Stomach (tissue), 8 donors: ENCODE measurements at regions not wholly inside any gene's neighbourhood (a gene's known extent, or its start where the extent isn't known, plus 50 kb on each side); places are given as distances from the start of the nearest gene placed in this dataset.

Experiments
- DNase-seq, 2 donors: peaks; one replicate each; pipeline versions ENCODE4 v3.0.0 to v3.0.0-alpha.2; 2013 to 2019
- H3K27ac ChIP-seq, 5 donors: fragments of 200-600 bp in 4 of 5; sonication (generic) in 4 of 5; one replicate each; pipeline ENCODE4 v1.5.1; 2013 to 2019; ENCODE audit warnings: mild to moderate bottlenecking in 1 of 5, moderate library complexity in 1 of 5
- H3K27me3 ChIP-seq, 3 donors: fragments of 200-600 bp; sonication (generic); one replicate each; pipeline ENCODE4 v1.5.1; 2017 to 2019; ENCODE audit warnings: mixed run types in 1 of 3
- H3K36me3 ChIP-seq, 4 donors: fragments of 200-600 bp; sonication (generic); 1 replicate in 3 of 4; 2 replicates in 1 of 4; pipeline ENCODE4 v1.5.1; 2016 to 2019
- H3K4me1 ChIP-seq, 4 donors: fragments of 200-600 bp; sonication (generic); one replicate each; pipeline ENCODE4 v1.5.1; 2016 to 2019
- H3K4me3 ChIP-seq, 4 donors: fragments of 200-600 bp; sonication (generic) in 3 of 4; one replicate each; pipeline ENCODE4 v1.5.1; 2016 to 2019; ENCODE audit warnings: mild to moderate bottlenecking in 1 of 4
- H3K9me3 ChIP-seq, 4 donors: fragments of 200-600 bp; sonication (generic); one replicate each; pipeline ENCODE4 v1.5.1; 2016 to 2019
- EP300 ChIP-seq: sonication (generic); formaldehyde crosslinking; IDR thresholded peaks from one replicate; pipeline ENCODE4 v1.6.1; 2017; ENCODE audit warnings: antibody characterized with exemption
- POLR2A ChIP-seq, 4 donors: fragments of 450-650 bp; IDR thresholded peaks; one replicate each; pipeline ENCODE4 v1.6.1; 2016; ENCODE audit warnings: antibody characterized with exemption in 4 of 4, control low read depth in 2 of 4, mild to moderate bottlenecking in 1 of 4, moderate library complexity in 1 of 4
- POLR2AphosphoS5 ChIP-seq, 3 donors: sonication (generic); formaldehyde crosslinking; IDR thresholded peaks; one replicate each; pipeline ENCODE4 v1.6.1; 2016; ENCODE audit warnings: antibody characterized with exemption in 3 of 3
- WGBS, 5 donors: extraction: QIAGEN DNeasy Blood & Tissue Kit in 3 of 5; methylation state at CpG; one replicate each; pipeline versions ENCODE4 v1.1.5 to v1.1.7; 2013 to 2018; 5-methylcytosine and 5-hydroxymethylcytosine counted together
- intact Hi-C: fragments of 100-400 bp; cut with DNase I; formaldehyde crosslinking; loops from one replicate; pipeline ENCODE4 v1.15.1; 2023; ENCODE audit warnings: low total_unique reads
- TF ChIP-seq, protein P1 (sequence below), 7 experiments: fragments of 450-650 bp in 4 of 7; fragments of 200-600 bp in 3 of 7; sonication (generic) in 3 of 7; IDR thresholded peaks; one replicate each; pipeline ENCODE4 v1.5.1; 2016 to 2019; ENCODE audit warnings: antibody characterized with exemption in 7 of 7, control low read depth in 2 of 7, mild to moderate bottlenecking in 1 of 7
- donor health status: healthy with polysubstance abuse.
- donor health status: Bipolar disorder and iron deficiency.
- donor health status: healthy.

- intact Hi-C loops: no loop called here
- peaks cover 0 to 19% (median 0%) of the 10 kb centered on the region in 4 donors for H3K4me1 ChIP-seq
- H3K4me3 ChIP-seq: no peak overlapping the region
- H3K27ac ChIP-seq: peak overlapping the region in 1 of 5 donors; percentile 30
- no peaks in the 10 kb centered on the region for H3K36me3 ChIP-seq
- DNase-seq: no peak
- no peaks in the 10 kb centered on the region for H3K9me3 ChIP-seq
- TF ChIP-seq POLR2A (IDR thresholded peaks at IDR 0.05): no peak
- TF ChIP-seq POLR2AphosphoS5 (IDR thresholded peaks at IDR 0.05): no peak
- TF ChIP-seq, protein P1, sequence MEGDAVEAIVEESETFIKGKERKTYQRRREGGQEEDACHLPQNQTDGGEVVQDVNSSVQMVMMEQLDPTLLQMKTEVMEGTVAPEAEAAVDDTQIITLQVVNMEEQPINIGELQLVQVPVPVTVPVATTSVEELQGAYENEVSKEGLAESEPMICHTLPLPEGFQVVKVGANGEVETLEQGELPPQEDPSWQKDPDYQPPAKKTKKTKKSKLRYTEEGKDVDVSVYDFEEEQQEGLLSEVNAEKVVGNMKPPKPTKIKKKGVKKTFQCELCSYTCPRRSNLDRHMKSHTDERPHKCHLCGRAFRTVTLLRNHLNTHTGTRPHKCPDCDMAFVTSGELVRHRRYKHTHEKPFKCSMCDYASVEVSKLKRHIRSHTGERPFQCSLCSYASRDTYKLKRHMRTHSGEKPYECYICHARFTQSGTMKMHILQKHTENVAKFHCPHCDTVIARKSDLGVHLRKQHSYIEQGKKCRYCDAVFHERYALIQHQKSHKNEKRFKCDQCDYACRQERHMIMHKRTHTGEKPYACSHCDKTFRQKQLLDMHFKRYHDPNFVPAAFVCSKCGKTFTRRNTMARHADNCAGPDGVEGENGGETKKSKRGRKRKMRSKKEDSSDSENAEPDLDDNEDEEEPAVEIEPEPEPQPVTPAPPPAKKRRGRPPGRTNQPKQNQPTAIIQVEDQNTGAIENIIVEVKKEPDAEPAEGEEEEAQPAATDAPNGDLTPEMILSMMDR (IDR thresholded peaks at IDR 0.05): no peak
- TF ChIP-seq EP300: no peak
- 0 to 31% (median 14%) methylated on average over 1 of the region's 1 CpG for WGBS, 5 donors
- no peaks in the 10 kb centered on the region for H3K27me3 ChIP-seq
These were observed 162.0 kb downstream of the IMPG2 start for GRCh38 chr3:101158374-101158773.

DNA sequence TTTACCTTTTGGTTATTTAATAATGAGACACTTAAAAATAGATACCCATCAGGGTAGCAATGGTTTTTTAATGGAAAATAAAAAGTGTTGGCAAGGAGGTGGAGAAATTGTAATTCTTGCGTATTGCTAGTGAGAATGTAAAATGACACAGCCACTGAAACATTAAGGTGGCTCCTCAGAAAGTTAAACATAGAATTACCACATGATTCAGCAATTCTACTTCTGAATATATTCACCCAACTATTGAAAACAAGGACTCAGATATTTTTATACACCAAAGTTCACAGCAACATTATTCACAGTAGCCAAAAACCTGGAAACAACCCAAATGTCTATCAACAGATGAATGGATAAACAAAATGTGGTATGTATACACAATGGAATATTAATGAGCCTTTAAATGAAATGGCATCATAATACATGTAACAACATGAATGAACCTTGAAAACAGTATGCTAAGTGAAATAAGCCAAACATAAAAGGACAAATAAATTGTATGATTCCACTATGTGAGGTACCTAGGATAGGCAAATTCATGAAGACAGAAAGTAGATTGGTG, 163.5 kb downstream of the IMPG2 start:
- Histone ChIP-seq H3K36me3 (no peaks in the 10 kb centered on the region), H3K4me3 (no peak overlapping the region), H3K27me3 (no peaks in the 10 kb centered on the region), H3K4me1 (peaks cover 0 to 19% (median 0%) of the 10 kb centered on the region in 4 donors), H3K9me3 (no peaks in the 10 kb centered on the region), H3K27ac (peak overlapping the region in 2 of 5 donors; percentile 9 to 10)
- TF ChIP-seq, protein P1 (IDR thresholded peaks at IDR 0.05): no peak
- TF ChIP-seq POLR2AphosphoS5 (IDR thresholded peaks at IDR 0.05) (no peak), POLR2A (IDR thresholded peaks at IDR 0.05) (no peak), EP300 (no peak)
- no peak for DNase-seq
- 80 to 100% (median 86%) methylated on average over 1 of the region's 1 CpG for WGBS, 5 donors
- intact Hi-C loops: no loop called here

- H3K4me1 ChIP-seq: peaks cover 0 to 27% (median 0%) of the 10 kb centered on the region in 4 donors
- TF ChIP-seq POLR2A (IDR thresholded peaks at IDR 0.05) (no peak), POLR2AphosphoS5 (IDR thresholded peaks at IDR 0.05) (no peak), EP300 (no peak)
- TF ChIP-seq, protein P1 (IDR thresholded peaks at IDR 0.05): no peak
- intact Hi-C loops: no loop called here
These were observed 162.6 kb upstream of the ABI3BP start for GRCh38 chr3:101155825-101156224.

DNA sequence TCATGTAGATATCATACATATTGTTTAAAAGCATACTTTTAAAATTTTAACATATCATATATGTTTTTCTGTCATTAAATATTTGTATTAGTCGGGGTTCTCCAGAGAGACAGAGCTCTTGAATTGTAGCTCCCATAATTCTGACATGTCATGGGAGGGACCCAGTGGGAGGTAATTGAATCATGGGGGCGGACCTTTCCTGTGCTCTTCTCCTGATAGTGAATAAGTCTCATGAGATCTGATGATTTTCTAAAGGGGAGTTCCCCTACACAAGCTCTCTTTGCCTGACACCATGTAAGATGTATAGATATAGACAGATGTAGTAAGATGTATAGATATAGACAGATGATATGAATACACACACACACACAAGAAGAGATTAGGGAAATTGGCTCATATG, 161.2 kb upstream of the ABI3BP start:
- TF ChIP-seq, protein P1 (IDR thresholded peaks at IDR 0.05): no peak
- TF ChIP-seq EP300: no peak
- TF ChIP-seq POLR2AphosphoS5 (IDR thresholded peaks at IDR 0.05): no peak
- TF ChIP-seq POLR2A (IDR thresholded peaks at IDR 0.05): no peak
- H3K27ac ChIP-seq: no peak overlapping the region
- intact Hi-C loops: no loop called here
- H3K36me3 ChIP-seq: no peaks in the 10 kb centered on the region
- peaks cover 0 to 28% (median 0%) of the 10 kb centered on the region in 4 donors for H3K4me1 ChIP-seq
- no peak overlapping the region for H3K4me3 ChIP-seq
- H3K9me3 ChIP-seq: no peaks in the 10 kb centered on the region
- no peak for DNase-seq
- 79 to 96% (median 85%) methylated on average over 2 of the region's 2 CpGs for WGBS, 5 donors
- H3K27me3 ChIP-seq: no peaks in the 10 kb centered on the region

More at GRCh38 chr3:101155825-101156224, 162.6 kb upstream of the ABI3BP start:
- Histone ChIP-seq H3K4me3 (no peak overlapping the region), H3K9me3 (no peaks in the 10 kb centered on the region), H3K36me3 (no peaks in the 10 kb centered on the region), H3K27ac (no peak overlapping the region), H3K27me3 (no peaks in the 10 kb centered on the region)
- peak in 1 of 2 donors; percentile 40 for DNase-seq
